GM21390 (cell line): ENCODE measurements at regions not wholly inside any gene's neighbourhood (a gene's known extent, or its start where the extent isn't known, plus 50 kb on each side); places are given as distances from the start of the nearest gene placed in this dataset.

ENCODE experiments used
- ATAC-seq: cut with Tn5 transposase; IDR thresholded peaks from one replicate; pipeline ENCODE4 v1.9.1; 2021; ENCODE audit not compliant: unreplicated experiment

DNA sequence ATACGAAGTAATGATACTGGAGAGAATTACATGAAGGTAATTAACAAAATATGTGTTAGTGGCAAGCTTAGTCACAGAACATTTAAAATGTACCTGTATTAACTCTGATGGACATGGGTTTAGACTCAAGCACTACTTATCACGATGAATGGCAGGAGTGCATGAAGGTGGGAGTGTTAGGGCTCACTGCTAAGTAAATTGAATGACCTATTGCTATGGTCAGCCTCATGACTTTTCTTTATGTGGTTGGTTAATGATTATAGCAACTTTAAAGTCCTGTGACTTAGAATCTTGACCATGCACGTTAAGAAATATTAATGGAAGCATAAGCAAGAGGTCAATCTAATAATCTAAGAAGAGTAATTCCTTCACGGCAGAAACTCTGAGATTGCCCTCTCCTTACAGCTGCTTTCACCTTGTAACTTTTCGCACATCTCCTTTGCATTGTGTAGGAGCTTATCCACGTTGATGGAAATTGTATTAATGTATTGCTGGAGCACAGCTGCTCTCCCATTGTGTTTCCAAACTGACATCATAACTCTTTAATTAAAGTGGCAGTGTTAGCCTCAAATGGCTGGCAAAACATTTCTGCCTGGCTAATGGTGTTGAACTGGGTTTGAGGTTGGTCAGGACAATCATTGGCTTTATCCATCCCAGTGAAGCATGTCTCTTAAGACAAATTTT lies 114.5 kb downstream of the RXFP2 start:
- no peak for ATAC-seq

DNA sequence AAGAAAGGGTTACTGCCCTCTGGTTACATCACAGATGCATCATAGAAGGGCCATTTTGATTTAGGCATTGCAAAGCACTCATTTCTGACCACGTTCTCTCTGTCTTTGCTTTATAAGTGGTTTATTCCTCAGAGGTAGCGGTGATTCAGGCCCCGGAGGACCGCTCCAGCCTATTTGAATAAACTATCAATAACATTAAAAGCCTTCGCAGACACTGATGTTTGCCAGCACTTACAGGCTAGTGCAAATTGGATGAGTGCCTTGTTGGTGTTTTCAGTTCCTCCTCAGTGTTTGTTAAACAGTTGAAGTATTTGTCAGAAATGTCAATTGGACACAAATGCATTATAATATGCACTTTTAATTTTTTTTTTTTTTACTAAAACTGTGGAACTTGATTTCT lies 120.2 kb downstream of the RXFP2 start:
- peak; percentile 75 for ATAC-seq

DNA sequence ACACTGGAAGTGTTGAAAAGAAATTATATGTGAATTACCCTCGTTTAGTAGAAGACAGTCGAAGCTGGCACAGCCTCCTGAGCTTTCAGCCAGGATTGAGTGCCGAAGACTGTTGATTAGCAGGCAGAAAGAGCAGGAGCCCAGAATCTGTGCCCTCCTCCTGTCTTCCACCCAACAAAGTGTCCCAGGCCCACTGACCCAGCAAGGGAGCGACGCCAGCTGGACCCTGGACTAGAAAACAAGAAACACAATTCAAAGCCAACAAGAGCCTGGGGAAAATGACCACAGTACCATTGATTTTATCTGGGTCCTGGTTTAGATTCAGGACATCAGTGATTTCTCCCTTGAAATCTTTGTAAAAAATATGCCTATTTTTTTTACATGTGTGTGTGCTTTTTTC lies 120.7 kb downstream of the RXFP2 start:
- no peak for ATAC-seq

DNA sequence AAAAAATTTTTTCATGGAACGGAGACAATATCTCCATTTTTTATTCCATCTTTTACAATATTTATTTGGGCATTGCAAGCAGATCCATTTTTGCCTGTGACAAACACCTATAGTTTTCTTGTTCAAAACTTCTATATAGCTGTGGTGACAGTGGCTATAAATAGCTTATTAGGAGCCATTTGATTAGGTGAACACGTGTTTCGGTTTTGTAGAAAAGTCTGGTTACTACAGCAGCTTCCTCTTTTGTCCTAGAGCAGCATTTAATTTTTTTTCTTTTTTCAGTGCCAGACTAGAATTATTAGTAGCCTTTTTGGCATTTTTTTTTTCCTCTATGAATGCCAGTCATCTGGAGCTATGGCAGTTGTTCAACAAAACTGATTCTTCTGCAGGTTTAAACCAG lies 123.5 kb downstream of the RXFP2 start:
- ATAC-seq: no peak

DNA sequence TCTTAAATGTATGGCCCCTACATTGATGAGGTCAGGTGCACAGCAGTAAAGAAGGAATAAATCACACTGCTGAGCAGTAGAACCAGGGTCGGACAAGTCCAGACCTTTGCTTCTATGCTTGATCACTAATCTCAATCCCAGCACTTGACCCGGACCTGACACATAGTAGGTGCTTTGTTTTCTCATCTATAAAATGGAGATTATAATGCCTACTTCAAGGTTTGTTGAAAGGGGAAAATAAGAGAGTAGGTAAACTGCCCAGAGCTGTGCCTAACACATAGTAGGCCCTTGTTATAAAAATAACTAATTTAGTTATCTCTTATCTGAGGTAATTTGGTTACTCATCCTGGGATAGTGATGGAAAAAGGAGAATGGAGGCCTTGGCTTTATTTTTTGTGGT lies 125.0 kb downstream of the RXFP2 start:
- no peak for ATAC-seq

DNA sequence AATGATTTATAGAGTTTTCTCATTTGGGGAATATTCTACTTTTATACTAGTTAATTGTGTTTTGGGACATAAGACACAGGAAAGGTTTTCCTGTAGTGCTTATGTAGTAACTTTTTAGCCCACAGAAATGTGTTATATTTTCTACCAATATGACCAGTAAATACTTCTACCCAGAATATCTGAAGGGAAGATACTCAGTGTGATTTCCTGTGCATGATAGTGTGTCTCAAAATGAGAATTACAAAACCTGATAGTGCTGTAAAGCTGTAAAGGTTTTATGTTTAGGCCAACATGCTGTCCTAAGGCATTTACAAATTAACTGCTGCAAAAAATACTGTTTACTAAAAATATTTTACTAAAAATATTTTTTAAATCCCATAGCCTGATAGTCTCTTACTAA lies 126.8 kb downstream of the RXFP2 start:
- no peak for ATAC-seq

DNA sequence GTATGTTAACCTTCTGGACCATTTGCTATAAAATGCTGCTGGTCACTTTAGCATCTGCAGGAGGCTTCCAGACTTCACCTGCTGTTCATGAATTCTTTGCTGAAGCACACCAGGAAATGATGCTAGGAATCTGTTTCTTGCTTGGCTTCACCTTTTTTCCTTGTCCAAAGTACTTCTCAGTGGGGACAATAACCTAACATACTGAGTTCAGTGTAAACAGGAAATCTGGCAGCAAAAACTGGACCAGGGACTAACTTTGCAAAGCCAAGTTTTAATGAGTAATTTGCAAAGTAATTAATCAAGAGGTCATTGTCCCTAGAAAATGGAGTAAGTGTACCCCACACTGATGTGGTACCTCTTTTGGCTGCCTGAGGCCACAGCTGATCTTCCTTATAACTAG lies 128.4 kb downstream of the RXFP2 start:
- no peak for ATAC-seq

DNA sequence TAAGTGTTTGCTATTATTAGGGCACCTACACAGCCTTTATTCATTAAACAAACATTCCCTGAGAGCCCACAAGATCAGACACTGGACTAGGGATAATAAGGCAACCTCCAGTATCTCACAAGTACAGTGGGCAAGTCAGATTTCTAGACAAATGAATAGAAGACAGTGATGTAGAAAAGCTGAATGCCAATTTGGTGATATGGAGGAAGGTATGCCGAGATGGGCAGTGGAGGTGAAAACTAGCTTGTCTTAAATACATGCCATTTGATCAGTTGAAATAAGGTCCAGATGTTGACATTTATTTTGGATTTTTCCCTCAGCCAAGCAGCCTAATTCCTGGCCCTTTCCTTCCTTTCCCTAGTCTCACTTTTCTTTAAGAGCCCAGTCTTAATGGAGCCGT lies 130.3 kb downstream of the RXFP2 start:
- ATAC-seq: no peak

DNA sequence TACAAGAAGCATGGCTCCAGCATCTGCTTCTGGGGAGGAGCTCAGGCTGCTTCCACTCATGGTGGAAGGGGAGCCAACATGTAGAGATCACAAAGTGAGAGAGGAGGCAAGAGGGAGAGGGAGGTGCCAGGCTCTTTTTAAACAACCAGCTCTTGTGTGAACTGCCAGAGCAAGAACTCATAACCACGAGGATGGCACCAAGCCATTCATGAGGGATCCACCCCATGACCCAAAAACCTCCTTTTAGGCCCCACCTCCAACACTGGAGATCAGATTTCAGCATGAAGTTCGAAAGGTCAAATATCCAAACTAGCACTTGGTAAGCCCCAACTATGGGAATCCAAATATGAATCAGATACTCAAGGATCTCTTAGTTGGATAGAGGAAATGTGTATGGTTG lies 131.2 kb downstream of the RXFP2 start:
- no peak for ATAC-seq

DNA sequence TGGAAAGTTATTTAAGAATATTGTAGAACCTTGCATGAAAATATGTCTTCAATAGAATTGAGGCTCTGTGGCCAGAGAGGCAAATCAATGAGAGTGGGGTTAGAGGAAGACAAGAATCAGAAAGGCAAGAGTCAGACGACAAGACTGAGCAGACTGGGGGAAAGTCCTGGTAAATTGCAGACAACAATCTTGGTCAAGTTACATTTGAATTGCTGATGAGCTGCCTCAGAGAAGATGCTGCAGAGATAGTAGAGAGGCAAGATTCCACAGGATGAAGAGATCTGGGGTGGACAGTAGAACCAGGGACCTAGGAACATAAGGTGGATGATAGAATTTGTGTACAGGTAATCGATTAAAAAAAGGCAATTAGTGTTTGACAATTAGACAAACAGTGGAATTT lies 133.8 kb downstream of the RXFP2 start:
- no peak for ATAC-seq

DNA sequence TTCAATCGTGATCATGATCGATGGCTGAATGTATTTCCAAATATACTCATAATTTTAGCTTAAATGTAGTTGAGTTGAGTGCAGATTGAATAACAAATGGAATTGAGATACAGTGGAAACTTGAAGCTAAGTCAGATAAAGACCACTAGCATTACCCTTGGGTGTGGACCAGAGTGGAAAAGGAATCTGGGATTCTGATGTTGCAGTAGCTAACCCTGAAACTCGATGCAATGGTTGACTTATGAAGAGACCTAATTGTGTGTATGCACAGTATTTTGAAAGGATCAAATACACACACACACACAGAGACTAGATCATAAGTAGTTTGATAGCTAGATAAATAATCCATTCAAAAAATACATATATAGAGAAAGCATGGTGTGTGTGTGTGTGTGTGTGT lies 135.8 kb downstream of the RXFP2 start:
- no peak for ATAC-seq

DNA sequence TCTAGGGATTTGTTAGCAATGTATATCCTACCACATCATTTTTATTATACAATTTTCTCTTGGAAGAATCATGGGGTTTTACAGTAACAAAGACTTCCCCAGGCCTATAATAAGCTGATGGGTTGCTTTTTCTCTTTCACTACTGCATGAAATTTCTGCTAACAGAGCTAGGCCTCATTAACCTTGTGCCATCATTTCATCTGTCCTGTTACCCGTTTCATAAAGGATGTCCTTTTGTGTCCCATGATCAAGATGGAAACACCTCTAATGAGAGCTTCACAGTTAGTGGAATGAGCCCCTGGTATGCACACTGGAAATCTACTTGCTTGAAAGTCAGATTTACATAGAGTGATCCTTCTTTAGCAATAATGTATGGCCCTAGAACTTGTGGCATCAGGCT lies 138.7 kb downstream of the RXFP2 start:
- no peak for ATAC-seq

DNA sequence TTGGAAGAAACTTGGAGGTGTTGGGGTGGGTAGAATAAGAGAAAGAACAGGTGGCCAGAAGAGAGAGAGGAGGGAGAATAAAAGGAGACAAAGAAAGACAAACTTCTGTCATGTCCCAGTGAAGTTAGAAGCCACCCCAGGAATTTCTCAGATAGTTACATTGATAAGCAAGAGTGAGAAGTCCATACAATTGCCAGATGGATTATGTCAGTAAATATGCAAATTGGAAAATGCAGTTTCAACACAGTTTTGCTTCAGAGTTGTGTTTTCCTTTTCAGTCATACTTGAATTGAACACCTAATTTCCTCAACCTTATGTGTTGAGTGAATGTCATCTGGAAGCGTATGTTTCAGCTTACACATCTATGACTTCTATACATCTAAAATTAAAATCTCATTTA lies 139.2 kb downstream of the RXFP2 start:
- ATAC-seq: no peak

DNA sequence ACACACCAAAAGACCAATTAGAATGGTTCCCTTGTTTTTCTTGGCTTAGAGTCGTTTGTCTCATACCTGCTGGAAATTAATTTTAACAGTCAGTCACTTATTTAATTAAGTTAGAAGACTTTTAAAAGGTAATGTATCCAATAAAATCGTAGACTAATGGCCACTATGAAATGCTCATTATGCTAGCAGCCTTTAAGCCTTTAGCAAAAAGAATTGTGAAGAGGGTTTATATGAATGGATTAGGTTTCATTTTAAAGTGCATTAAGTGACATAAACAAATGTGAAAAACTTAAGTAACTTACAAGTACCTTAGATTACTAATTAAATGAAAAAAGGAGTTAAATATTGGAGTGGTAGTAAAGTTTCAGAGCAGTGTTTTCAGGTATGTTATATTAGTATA lies 139.6 kb downstream of the RXFP2 start:
- no peak for ATAC-seq

DNA sequence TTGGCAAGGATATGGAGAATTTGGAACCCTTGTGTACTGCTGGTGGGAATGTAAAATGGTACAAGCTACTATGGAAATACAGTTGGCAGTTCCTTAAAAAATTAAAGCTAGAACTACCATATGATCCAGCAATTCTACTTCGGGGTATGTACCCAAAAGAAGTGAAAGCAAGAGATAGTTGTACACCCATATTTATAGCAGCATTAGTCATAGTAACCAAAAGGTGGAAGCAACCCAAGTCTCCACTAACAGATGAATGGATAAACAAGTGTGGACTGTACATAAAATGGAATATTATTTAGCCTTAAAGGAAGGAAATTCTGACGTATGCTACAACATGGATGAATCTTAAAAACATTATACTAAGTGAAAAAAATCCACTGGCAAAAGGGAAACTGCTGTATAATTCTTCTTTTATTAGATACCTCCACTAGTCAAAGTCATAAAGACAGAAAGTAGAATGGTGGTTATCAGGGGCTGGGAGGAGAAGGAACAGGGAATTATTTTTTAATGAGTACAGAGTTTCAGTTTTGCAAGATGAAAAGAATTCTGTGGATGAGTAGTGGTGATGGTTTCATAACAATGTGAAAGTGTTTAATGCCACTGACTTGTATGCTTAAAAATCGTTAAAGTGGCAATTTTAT lies 141.6 kb downstream of the RXFP2 start:
- peak; percentile 56 for ATAC-seq

DNA sequence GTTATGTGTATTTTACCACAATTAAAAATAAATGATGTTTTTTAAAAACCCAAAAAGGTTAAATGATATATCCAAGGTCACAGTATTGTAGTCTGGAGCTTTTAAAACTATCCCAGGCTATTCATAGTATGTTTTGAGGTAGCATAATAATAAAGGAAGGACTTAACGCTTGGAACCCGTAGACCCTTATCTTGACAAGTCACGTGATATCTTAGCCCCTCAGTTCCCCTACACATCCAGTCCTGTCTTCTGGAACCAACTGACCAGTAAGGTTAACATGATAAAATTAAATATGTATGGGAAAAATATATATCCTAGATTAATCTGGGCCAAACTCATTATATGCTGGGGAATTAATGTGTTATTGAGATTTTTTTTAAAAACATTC lies 142.2 kb downstream of the RXFP2 start:
- ATAC-seq: no peak

DNA sequence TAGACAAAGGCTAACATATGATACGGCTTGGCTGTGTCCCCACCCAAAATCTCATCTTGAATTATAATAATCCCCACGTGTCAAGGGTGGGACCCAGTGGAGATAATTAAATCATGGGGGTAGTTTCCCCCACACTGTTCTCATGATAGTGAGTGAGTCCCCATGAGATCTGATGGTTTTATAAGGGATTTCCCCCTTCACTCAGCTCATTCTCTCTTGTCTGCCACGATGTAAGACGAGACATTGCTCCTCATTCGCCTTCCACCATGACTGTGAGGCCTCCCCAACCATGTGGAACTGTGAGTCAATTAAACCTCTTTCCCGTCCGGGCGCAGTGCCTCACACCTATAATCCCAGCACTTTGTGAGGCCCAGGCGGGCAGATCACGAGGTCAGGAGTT lies 143.5 kb downstream of the RXFP2 start:
- no peak for ATAC-seq

DNA sequence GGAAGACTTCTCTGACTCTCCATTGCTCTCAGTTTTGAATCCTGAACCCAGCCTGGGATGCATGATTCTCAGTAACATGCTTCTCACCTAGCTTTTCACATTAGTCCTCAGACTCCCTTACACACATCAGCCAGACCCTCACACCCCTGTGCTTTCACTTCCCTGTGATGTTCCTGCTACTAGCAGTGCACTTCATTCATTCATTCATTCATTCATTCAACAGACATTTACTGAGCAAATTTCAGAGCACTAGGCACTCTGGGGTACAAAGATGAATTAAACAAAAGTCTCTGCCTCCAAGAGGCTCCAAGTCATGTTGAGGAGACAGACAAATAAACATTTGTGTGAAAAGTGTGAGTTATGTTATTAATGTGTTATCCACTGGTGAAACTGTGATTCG lies 145.2 kb downstream of the RXFP2 start:
- ATAC-seq: no peak

DNA sequence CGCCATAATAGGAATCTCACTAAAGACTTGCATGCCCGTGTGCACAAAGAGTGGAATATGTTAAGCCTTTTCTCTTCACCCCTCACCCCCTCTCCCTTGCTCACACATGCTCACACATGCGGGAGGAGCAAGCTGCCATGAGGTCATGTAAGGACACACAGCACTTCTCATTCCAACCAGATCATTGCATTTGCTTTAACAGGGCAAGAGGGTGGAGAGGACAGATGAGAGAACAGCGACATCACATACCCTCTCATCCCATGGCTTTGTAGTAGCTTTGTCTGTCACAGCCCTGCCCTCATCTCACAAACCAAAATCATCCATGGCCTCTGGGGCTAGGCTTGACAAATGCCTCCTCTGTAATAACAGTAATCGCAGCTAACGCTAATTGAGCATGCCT lies 145.6 kb upstream of the FRY start:
- no peak for ATAC-seq

DNA sequence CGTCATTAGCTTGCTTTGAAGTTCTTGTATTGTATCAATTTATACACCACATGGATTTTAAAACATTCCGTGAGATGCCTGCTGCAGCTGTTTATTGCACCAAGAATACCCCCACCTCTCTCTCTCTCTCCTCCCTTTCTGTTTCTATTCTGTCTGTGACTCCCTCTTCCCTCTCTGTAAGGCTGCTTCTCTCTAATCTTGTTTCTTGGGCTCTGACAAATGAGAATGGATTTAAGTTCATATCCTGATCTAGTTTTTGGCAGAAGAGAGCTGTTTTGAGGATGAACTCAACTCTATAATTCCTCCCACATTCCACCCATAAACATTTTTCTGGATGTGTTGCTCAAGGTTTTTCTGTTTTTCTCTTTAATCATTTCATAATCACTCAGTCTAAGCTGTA lies 144.3 kb upstream of the FRY start:
- ATAC-seq: no peak

DNA sequence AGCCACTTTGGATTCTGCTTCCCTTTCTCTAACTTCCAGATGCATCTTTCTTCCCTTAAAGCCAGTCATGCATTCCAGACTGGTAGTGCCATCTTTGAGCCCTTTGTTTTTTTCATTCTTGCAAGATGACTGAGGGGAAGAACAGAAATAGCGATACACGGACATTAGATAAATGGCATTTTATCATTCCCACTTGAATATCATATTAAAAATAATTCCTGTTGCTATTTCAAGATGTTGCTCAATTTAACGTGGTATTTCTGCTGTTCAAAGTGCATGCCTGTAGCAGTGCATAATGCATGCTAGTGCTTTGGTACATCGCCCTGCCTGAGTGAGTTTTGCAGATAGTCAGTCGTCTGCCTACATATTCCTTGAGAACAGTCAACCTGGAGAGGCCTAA lies 140.6 kb upstream of the FRY start:
- no peak for ATAC-seq

DNA sequence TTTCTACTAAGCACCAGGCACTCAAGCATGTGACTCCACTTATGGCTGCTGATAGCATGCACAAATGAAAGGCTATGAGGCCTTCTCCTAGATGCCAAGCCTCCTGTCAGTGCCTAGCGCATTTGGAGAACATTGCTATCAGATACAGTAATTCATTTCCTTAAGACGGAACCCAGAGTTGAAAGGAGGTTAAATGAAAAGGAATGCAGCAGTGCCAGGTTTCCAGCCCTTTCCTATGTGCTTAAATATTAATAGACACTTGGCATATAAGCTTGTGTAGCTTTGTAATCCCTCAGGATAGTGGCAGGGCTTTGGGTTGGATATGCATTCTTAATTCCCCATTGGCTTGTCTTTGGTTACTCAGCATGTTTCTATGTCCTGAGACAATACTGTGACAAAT lies 140.1 kb upstream of the FRY start:
- ATAC-seq: no peak

DNA sequence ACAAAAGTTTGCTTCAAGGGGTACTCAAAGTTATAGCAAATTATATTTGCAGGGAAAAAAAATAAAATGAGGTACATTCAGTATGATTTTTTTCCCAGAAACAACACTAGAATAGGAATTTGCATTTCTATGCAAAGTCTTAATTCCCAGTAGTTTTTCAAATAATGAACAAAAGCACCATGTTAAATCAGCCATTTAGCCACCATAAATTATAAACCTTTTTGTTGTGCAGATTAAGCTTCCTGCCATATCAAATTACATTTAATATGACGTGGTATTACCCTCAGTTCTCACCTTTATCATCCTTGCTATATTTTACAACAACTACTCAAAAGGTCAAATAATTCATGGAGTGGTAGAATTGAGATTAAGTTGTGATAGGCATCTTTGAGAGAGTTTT lies 136.6 kb upstream of the FRY start:
- no peak for ATAC-seq
